GM18507 (cell line): ENCODE measurements at regions not wholly inside any gene's neighbourhood (a gene's known extent, or its start where the extent isn't known, plus 50 kb on each side); places are given as distances from the start of the nearest gene placed in this dataset.

Source experiments
- DNase-seq: peaks from one replicate; pipeline ENCODE4 v3.0.0; 2011; ENCODE audit warnings: low read depth; ENCODE audit not compliant: insufficient read length; ENCODE audit errors: extremely low spot score
- FAIRE-seq: peaks from 2 replicates; lab custom pipeline; 2011; peaks lifted over from hg19 to GRCh38; lab: Jason Lieb, UNC

GRCh38 chr1:37153116-37154100, 119.1 kb upstream of the GRIK3 start:
- no peak for DNase-seq
- FAIRE-seq, result no peak

DNA sequence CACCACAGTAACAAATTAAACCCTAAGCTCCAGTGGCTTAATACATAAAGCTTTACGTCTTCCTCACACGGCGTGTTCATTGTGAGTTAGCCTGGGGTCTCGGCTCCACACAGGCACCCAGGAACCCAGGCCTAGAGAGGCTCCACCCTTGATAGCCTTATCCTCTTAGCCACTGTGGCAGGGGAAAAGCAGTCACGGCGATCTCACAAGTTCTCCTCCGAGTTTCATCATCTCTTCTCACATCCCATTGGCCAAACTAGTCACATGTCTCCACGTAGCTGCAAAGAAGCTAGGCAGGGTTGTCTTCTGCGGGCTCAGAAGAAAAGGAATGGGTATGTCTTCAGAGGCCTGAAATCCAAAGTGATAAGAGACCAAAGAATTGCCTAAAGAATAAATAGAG, 122.3 kb upstream of the GRIK3 start:
- DNase-seq, result no peak
- FAIRE-seq, result no peak

DNA sequence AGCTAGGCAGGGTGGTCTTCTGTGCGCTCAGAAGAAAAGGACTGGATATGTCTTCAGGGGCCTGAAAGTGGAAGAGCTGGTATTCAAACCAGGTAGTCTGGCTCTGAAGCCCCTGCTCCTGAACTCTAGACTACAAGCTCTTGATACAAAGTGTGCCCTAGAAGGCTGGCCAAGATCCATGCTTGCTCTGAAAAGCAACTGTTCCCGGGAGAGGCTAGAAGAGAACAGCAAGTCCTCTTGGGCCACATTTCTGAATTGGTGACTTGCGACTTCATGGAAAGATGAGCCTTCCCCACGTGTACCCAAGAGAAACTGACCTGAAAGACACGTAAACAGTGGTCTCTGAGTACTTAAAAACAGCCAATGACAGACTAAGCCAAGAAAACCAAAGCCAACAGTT, 123.3 kb upstream of the GRIK3 start:
- no peak for FAIRE-seq
- DNase-seq, result no peak

GRCh38 chr1:37158113-37158749, 123.9 kb upstream of the GRIK3 start:
- DNase-seq (no peak), FAIRE-seq (no peak)

DNA sequence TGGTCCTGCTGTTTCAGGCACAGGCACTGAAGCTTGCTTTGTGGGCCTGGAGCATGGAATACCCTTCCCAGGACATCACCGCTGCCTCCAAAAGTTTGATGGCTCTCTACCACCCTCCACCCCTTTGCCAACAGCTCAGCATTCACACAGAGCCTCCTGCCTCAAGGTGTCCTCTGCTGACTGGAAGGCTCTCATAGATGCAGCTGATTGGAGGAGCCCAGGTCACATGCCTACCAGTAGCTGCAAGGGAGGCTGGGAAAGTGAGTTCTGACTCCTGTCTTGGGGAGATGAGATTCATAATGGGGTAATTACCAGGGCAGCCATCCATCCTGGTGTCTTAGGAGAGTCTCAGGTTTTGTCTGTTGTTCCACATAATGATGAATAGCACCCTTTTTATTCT, 124.8 kb upstream of the GRIK3 start:
- FAIRE-seq (no peak), DNase-seq (no peak)

- no peak for FAIRE-seq
- DNase-seq, result no peak
Measured at GRCh38 chr1:37161171-37161570, 126.9 kb upstream of the GRIK3 start.

DNA sequence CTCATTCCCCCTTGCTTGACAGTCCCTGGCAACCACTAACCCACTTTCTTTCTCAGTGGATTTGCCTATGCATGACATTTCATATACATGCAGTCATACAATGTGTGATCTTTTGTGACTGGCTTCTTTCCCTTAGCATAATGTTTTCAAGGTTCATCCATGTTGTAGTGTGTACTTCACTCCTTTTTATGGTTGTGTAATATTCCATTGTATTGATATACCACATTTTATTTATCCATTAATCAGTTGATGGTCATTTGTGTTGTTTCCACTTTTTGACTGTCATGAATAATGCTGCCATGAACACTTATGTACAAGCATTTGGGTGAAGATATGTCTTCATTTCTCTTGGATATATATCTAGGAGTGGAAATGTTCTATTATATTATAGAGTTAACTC, 127.7 kb upstream of the GRIK3 start:
- DNase-seq (no peak), FAIRE-seq (no peak)

DNA sequence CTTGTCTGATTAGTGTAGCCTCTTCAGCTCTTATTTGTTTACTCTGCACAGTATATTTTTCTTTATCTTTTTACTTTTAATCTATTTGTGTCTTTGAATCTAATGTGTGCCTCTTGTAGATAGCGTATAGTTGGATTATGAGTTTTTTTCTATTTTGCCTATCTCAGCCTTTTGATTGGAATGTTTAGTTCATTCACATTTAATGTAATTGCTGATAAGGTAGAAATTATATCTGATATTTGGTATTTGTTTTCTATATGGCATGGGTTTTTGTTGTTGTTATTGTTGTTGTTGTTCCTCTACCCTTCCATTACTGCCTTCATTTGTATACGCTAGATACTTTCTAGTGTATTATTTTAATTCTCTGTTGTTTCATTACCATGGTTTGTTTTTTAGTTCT, 131.7 kb upstream of the GRIK3 start:
- FAIRE-seq, result no peak
- DNase-seq, result no peak

DNA sequence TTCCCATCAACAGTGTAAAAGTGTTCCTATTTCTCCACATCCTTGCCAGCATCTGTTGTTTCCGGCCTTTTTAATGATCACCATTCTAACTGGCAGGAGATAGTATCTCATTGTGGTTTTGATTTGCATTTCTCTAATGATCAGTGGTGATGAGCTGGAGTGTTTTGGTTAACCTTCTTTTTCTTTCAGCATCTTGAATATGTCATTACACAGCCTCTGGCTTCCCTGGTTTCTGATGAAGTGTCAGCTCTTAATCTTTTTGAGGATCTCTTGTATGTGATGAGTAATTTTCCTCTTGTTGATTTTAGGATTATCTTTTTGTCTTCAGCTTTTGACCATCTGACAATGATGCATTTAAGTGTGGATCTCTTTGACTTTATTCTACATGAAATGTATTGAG, 133.2 kb upstream of the GRIK3 start:
- no peak for FAIRE-seq
- DNase-seq, result no peak

DNA sequence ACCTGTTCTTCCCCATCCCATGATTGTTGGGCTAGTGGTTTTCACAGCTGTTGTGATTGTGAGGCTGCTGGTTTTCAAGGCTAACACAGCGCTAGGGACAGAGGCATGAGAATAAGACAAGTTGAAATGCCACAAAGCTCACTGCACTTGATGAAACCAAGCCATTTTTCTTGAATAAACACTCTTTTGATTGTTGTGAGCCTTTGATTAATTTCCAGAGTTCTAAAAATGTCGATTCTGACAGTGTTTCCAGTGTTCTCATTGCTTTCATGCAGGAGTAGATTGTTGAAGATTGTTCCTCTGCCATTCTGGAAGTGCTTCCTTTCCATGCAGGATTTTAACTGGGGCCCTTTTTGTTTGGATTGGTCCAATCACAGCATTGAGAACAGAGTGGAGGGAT, 134.9 kb upstream of the GRIK3 start:
- no peak for FAIRE-seq
- no peak for DNase-seq

DNA sequence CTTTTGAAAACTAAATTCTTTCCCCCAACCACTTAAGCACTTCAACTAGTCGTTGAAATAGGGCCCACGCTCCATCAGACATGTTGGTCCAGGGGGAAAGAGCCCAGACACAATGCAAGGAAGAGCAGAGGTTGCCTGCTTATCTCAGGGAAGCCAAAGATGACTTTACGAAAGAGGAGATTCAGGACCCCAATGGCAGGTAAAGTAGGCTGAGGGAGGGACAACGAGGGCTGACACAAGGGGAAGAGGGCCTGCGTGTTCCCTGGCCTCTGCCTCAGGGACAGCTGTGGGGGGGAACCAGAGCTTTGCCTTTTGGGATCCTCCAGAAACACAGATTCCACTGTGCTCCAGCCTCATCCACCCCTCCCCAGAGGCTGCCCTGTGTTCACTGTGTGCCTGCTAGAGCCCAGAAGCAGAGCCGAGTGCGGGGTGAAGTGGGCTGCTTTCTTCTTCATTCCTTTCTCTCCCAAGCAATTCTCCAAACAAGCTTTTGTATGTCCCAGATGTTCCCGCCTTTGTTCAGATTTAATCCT, 135.5 kb upstream of the GRIK3 start:
- no peak for FAIRE-seq
- no peak for DNase-seq

DNA sequence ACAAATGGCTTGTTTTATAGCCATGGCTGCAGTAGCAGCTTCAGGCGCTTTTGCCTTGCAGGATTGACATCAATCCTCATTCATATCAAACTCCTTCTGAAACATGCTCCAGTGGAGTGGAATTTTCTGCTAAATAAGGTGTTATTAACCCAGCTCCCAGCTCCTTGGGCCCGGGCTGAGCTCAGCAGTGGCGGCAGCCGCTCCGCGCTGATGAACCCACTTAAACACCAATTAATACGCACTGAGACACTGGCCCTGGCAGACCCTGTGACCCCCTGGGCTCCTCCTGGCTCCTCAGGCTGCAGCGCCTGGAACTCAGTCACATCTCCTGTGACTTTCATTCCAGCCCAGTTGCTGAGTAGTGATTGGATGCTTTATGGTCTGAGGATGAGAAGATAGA, 137.4 kb upstream of the GRIK3 start:
- no peak for FAIRE-seq

DNA sequence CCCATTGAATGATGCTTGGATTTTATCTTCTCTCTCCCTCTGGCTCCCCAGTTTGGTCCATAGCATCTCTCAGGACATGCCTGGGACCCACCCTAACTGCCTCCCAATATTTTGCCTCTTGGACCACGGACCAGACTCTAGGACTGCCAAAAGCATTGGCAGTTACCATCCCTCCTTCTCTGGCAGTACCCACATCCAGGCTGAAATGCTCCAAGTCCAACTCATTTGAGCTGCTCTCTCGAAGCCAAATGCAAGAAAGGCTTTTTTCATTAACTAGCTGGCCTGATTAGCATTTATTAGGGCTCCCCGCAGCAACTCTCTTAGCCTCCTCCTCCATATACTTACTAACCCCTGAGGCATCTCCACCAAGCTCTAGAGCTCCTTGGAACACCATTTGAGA, 140.0 kb upstream of the GRIK3 start:
- FAIRE-seq (no peak), DNase-seq (no peak)

More for the DNA sequence above, 137.4 kb upstream of the GRIK3 start:
- DNase-seq, result no peak

DNA sequence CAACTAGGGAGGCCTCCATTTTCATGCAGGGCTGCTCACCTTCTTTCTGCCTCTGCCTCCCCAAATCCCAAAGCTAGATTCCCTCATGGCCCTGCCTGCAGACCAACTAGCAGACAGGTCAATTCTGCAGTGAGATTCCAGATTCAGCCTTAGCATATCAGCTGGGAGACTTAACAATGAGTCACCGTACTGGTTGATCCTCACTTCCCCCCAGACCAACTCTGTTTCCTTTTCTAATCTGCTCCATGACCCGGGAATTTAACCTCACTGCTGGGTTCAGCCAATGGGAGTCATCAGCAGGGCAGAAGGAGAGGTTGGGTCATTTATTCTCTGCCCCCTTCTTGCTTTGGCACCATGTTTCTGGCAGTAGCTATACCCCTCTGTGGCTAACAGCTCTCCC, 140.6 kb upstream of the GRIK3 start:
- DNase-seq (no peak), FAIRE-seq (no peak)

GRCh38 chr1:37175666-37176215, 141.4 kb upstream of the GRIK3 start:
- FAIRE-seq, result no peak
- no peak for DNase-seq

DNA sequence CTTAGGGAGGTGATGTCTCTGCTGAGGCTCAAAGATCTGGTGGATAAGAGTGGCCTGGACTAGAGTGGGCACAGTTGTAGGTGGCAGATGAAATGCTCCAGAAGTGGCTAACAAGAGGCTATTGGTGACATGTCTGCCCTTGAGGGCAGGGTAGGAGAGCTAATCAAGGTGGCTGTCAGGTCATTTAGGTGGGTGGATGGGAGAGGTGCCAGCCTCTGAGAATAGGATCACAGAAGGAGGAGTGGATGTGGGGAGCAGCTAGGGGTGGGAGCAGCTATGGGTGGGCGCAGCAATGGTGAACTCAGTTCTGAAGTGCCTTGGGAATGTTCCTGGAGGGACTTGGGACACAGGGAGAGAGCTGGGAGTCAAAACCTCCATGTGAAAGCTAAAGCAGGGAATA, 142.0 kb upstream of the GRIK3 start:
- no peak for FAIRE-seq
- no peak for DNase-seq

GRCh38 chr1:37177230-37177864, 143.0 kb upstream of the GRIK3 start:
- FAIRE-seq (peak; percentile 33), DNase-seq (no peak)

GRCh38 chr1:37181425-37181824, 147.1 kb upstream of the GRIK3 start:
- FAIRE-seq, result no peak
- DNase-seq, result no peak

DNA sequence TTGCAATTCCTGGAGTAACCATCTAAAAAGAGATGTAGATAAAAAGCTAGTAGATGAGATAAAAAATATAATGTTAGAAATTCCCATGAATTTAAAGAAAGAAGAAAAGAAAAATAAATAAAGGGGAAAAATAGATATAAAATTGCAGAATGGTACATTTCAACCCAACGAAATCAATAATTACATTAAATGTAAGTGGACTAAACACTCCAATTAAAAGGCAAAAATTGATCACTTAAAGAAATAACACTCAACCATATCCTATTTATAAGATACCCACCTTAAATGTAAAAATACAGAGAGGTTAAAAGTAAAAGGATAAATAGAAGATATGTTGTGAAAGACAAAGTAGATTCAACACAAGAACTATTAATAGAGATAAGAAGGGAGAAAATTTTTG, 150.5 kb upstream of the GRIK3 start:
- FAIRE-seq (no peak), DNase-seq (no peak)

GRCh38 chr1:37186246-37186756, 152.0 kb upstream of the GRIK3 start:
- FAIRE-seq (no peak), DNase-seq (no peak)
